ENCODE measurements at regions not wholly inside any gene's neighbourhood (a gene's known extent, or its start where the extent isn't known, plus 50 kb on each side); places are given as distances from the start of the nearest gene placed in this dataset.

DNA sequence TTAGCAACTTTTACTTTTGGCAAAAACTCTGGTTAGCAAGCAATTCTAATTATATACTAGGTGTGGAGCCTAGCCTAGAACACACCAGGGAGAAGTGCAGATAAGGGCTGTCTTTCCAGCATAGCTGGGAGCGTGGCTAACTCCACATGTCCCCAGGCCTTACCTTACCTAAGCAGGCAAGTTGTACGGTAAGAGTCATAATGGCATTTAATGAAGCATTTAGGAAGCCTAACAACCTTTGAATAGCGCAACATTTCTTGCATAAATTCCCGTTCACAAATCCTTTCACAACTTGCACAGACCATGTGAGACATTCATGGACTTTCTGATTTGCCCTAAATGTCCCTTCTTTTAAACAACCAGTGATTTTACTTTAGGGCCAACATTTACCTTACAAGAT, 917.4 kb upstream of the ACO1 start:
- DNase-seq = no peak
- H3K27ac ChIP-seq = no peak overlapping the region
- no peaks in the 10 kb centered on the region for H3K4me1 ChIP-seq
- no peaks in the 10 kb centered on the region for H3K27me3 ChIP-seq (ENCODE audit: low read depth)
- no peak for ATAC-seq
- H3K4me3 ChIP-seq = no peak overlapping the region
- intact Hi-C loops (cut with DNase I) = no loop called here
- no peaks in the 10 kb centered on the region for H3K36me3 ChIP-seq
- H3K9me3 ChIP-seq = peaks cover 4% of the 10 kb centered on the region
- TF ChIP-seq, protein P1, sequence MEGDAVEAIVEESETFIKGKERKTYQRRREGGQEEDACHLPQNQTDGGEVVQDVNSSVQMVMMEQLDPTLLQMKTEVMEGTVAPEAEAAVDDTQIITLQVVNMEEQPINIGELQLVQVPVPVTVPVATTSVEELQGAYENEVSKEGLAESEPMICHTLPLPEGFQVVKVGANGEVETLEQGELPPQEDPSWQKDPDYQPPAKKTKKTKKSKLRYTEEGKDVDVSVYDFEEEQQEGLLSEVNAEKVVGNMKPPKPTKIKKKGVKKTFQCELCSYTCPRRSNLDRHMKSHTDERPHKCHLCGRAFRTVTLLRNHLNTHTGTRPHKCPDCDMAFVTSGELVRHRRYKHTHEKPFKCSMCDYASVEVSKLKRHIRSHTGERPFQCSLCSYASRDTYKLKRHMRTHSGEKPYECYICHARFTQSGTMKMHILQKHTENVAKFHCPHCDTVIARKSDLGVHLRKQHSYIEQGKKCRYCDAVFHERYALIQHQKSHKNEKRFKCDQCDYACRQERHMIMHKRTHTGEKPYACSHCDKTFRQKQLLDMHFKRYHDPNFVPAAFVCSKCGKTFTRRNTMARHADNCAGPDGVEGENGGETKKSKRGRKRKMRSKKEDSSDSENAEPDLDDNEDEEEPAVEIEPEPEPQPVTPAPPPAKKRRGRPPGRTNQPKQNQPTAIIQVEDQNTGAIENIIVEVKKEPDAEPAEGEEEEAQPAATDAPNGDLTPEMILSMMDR (IDR thresholded peaks at IDR 0.05) = no peak

GRCh38 chr9:31470051-31470450, 914.4 kb upstream of the ACO1 start:
- H3K4me3 ChIP-seq = no peak overlapping the region
- DNase-seq (no peak), ATAC-seq (no peak)
- H3K9me3 ChIP-seq = peaks cover 4% of the 10 kb centered on the region
- intact Hi-C loops (cut with DNase I) = no loop called here
- no peak overlapping the region for H3K27ac ChIP-seq
- TF ChIP-seq, protein P1 (IDR thresholded peaks at IDR 0.05) = no peak
- no peaks in the 10 kb centered on the region for H3K36me3 ChIP-seq
- H3K4me1 ChIP-seq = no peaks in the 10 kb centered on the region
- no peaks in the 10 kb centered on the region for H3K27me3 ChIP-seq (ENCODE audit: low read depth)

DNA sequence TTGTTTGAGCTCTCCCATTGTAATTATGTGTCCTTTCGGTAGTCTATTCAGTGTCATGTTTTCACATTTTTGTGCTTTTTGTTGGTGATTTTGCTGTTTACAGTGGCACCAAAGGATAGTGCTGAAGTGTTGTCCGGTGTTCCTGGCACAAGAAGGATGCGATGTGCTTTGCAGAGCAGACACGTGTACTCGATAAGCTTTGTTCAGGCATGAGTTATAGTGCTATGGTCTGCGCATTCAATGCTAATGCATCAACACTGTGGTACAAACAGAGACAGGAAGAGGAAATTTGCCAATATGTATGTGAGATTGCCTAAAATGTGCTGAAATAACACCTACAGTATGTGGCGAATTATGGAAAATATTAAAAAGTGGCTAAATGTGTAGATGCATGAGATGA, 913.4 kb upstream of the ACO1 start:
- ATAC-seq = no peak
- no peaks in the 10 kb centered on the region for H3K9me3 ChIP-seq
- H3K27me3 ChIP-seq (ENCODE audit: low read depth) = no peaks in the 10 kb centered on the region
- H3K4me3 ChIP-seq = no peak overlapping the region
- no peaks in the 10 kb centered on the region for H3K36me3 ChIP-seq
- no peak for DNase-seq
- H3K4me1 ChIP-seq = no peaks in the 10 kb centered on the region
- TF ChIP-seq, protein P1 (IDR thresholded peaks at IDR 0.05) = no peak
- H3K27ac ChIP-seq = no peak overlapping the region
- intact Hi-C loops (cut with DNase I) = no loop called here

DNA sequence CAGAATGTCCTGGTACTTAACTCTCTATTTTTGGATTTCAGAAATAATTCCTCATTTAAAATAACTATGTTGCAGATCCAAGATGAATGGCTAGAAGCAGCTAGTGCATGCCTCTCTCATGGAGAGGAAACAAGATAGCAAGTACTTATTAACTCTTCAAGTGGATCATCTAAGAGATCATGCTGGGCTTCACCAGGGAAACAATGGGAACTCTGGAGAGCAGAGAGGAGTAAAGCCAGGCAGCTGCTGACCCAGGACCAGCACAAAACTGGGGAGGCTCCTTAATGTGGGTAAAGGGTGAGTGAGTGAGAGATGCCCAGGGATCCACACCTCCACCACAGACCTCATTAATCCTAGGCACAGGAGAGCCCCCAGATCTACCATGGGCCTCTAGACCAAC, 897.8 kb upstream of the ACO1 start:
- intact Hi-C loops (cut with DNase I) = no loop called here
- H3K36me3 ChIP-seq = no peaks in the 10 kb centered on the region

GRCh38 chr9:31490551-31491106, 893.8 kb upstream of the ACO1 start:
- Histone ChIP-seq H3K4me3 (no peak overlapping the region), H3K36me3 (no peaks in the 10 kb centered on the region), H3K27ac (no peak overlapping the region), H3K4me1 (no peaks in the 10 kb centered on the region), H3K9me3 (no peaks in the 10 kb centered on the region), H3K27me3 (ENCODE audit: low read depth) (no peaks in the 10 kb centered on the region)
- intact Hi-C loops (cut with DNase I) = no loop called here
- no peak for DNase-seq
- no peak for ATAC-seq
- TF ChIP-seq, protein P1 (IDR thresholded peaks at IDR 0.05) = no peak

More for the DNA sequence above, 897.8 kb upstream of the ACO1 start:
- no peaks in the 10 kb centered on the region for H3K9me3 ChIP-seq
- no peak overlapping the region for H3K4me3 ChIP-seq
- H3K4me1 ChIP-seq = no peaks in the 10 kb centered on the region
- no peak overlapping the region for H3K27ac ChIP-seq
- ATAC-seq = peak in 1 of 2 donors; percentile 21
- TF ChIP-seq, protein P1 (IDR thresholded peaks at IDR 0.05) = no peak
- H3K27me3 ChIP-seq (ENCODE audit: low read depth) = no peaks in the 10 kb centered on the region
- no peak for DNase-seq

DNA sequence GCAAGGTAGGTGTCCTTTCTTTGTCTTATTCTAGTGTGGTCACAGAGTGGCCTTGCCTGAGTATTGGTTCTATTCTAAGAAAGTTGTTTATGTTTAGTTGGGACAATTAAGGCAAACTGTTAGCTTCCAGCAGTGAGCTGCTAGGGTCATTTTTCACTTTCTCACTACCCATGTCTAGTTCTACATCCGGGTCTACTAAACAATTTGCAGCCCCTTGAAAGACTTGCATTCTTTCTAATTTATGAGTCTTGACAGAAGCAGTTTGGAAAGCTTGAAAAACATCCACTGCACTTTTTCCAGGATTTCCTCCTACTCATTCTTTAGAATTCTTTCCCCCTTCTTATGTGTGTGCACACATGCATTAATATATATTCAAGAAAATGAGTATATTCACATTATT, 892.2 kb upstream of the ACO1 start:
- intact Hi-C loops (cut with DNase I) = no loop called here
- TF ChIP-seq, protein P1 (IDR thresholded peaks at IDR 0.05) = no peak
- Histone ChIP-seq H3K36me3 (no peaks in the 10 kb centered on the region), H3K27me3 (ENCODE audit: low read depth) (no peaks in the 10 kb centered on the region), H3K4me3 (no peak overlapping the region), H3K4me1 (no peaks in the 10 kb centered on the region), H3K27ac (no peak overlapping the region), H3K9me3 (no peaks in the 10 kb centered on the region)
- DNase-seq (no peak), ATAC-seq (no peak)
